Renal cortex interstitium (tissue), 11 donors: ENCODE measurements at regions not wholly inside any gene's neighbourhood (a gene's known extent, or its start where the extent isn't known, plus 50 kb on each side); places are given as distances from the start of the nearest gene placed in this dataset.

Experiments used
- DNase-seq, 11 donors: peaks; one replicate each; pipeline ENCODE4 v3.0.0-alpha.2; 2013; ENCODE audit warnings: low read depth in 9 of 11, low spot score in 4 of 11; ENCODE audit errors: extremely low read depth in 1 of 11

DNA sequence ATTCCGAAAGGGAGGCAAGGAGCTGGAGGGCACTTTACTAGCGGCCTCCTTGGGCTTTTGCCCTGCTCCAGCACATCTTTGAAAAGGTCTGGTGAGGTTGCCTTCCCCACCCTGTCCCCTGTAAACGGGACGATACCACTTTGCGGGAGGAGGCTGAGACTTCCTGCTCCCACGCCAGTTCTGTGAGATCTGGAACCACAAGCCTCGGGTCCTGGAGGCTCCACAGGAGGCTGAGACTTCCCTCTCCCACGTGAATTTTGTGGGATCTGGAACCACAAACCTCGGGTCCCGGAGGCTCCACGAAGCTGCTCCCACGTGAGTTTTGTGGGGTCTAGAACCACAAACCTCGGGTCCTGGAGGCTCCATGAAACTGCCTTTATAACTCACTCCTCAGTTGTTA is 209.3 kb downstream of the DLL1 start:
- DNase-seq: no peak

DNA sequence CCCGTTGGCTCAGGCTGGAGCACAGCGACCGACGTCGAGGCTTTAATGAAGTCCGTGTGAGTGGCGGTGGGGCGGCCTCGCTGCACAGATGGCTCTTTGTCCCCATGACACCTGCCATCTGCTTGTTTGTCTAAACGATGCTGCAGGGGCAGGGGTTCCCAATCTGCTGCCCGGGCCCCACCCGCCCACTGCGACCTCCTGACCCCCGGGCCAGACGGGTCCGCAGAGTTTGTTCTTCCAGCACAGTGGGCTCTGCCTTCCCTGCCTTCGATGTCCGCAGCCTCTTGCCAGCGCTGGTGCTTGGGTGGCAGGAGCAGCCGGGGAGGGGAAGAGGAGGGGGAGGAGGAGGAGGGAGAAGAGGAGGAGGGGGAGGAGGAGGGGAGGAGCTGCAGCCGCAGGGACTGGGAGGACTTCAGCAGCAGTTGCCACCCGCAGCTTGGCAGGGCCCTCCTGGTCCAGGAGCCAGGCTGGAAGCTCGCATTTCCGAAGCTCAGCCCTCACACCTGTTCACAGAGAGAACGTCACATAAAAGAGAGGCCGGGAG is 210.0 kb downstream of the DLL1 start:
- no peak for DNase-seq

DNA sequence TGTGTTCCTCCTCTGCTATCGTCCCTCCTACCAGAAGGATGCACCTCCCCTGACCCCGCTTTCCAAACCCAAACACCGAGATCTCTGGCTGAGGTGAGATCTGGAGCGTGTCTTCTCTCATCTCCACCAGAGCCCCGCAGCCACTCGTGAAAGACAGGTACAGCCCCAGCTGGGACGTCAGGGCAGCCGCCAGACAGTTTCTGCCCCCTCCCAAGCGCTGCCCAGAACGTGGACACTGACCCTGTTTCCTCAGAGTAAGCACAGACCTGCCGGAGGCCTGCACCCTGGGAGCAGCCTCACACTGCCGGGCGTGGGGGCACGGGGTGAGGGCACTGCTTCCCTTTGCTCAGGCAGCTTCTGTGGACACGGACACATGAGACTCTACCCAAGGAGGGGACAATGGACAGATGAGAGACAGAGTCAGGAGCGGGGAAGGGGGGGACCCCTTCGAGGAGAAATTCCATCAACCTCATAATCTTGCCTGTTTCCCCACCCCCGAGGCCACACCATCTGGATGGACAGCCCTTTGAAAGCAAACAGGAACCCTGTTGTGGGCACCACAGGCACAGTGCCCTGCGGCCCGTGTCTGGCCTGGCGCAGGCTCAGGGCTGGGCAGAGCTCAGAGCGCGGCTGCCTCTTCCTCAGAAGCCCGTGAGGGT is 210.6 kb downstream of the DLL1 start:
- DNase-seq: no peak

DNA sequence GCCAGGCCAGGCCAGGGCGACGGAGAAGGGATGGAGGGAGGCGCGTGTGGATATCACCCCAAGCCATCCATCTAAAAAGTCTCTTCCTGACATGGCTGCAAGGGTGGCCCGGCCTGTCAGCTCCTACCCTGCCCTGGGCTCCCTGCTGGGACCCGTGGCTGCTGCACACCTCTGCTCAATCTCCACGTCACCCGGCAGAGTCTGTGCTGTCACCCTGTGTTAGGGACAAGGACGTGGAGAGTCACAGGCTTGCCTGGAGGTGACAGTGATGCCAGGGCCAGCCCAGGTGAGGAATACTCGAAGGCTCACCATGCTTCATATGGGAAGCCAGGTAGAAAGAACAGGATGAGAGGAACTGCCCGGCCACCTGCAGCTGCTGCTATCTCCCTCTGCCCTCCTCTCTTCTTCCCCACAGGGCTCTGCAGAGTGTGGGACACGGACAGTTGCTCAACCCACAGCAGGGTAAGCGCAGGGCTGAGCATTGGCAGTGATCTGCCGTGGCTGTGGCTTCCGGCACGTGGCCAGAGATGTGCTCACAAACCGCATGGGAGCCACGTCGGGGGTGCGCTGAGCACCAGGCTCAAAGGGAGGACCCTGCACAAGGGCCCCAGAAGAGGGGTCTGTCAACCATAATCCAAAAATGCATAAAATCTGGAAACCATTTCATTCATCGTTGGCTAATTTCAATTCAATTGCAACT is 214.3 kb downstream of the DLL1 start:
- DNase-seq: no peak

DNA sequence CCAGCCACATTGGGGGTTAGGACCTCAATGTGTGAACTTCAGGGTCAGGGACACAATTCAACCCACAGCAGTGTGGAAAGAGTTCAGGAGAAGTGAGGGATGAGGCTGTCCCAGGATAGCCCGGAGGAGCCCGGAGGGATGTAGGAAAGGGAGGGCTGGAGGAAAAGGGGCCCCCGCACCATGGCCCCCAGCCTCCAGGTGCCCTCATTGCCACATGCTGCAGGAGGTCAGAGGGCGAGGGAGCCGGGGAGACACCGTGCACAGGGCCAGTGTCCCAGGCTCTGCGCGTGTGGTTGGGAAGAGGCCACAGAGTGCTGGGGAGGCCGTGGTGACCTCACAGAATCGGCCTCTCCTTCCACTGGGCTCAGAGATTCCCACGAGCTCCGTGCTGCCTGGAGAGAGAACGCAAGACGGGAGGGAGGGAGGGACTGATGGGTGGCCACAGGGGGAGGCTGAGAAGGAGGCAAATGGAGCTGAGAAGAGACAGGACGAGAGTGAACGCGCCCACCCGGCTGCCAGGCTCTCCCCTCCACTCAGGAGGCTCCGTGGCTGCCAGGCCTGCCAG is 215.1 kb downstream of the DLL1 start:
- DNase-seq: no peak

DNA sequence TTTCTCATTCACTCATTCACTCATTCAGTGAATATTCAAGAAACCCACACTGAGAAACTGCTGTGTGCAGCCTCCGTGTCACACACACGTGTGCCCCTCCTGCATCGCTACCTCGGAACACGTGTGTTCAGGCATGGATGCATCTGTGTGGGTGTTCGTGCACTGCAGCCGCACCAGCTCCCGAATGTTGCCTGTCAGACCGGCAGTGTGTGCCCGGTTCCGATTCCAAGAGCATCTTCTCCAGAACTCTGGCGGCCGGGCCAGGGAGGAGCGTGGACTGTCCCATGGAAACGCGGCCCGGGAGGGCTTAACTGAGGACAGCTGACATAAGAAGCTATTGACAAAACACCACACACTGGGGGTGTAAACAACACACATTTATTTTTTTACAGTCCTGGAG is 216.0 kb downstream of the DLL1 start:
- DNase-seq: no peak

DNA sequence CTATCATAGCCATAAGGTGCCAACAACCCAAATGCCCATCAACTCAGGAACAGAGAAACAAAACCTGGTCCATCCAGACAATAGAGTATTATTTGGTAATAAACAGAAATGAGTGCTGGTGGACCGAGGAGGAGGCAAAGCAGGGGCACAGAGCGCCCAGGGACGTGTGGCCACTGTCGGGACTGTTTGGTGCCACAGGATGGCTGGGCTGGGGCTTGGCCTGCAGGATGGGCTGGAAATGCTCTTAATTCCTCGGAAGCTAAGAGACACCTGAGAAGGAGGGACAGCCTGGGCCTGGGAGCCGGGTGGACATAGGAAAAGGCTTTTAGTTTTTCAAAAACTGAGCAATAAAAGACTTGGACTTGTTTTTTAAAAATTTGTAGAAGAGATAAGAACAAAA is 216.4 kb downstream of the DLL1 start:
- no peak for DNase-seq

DNA sequence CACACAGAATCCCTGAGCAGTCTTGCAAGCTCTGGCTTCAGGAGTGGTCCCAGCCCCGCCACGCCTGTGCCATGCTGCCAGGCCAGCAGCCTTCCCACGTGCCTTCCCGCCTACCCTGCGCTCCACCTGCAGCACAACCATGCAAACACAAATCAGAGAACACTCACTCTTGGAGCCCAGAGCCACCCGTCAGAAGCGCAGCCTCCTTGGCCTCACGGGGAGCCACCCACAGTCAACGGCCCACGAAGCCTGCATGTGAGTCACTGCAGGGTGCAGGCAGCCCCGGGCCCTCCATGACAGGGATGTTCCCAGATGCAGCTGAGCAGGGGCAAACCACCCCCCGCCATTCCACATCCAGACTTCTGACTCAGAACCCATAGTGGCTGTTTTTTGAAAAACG is 217.0 kb downstream of the DLL1 start:
- DNase-seq: no peak

DNA sequence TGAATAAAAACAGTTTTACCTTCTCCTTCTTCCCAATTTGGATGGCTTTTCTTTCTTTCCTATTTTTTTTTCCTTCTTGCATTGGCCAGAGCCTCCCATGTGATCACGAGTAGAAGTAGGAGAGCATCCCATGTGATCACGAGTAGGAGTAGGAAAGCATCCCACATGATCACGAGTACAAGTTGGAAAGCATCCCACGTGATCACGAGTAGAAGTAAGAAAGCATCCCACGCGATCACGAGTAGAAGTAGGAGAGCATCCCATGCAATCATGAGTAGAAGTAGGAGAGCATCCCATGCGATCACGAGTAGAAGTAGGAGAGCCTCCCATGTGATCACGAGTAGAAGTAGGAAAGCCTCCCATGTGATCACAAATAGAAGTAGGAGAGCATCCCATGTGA is 218.6 kb downstream of the DLL1 start:
- no peak for DNase-seq

DNA sequence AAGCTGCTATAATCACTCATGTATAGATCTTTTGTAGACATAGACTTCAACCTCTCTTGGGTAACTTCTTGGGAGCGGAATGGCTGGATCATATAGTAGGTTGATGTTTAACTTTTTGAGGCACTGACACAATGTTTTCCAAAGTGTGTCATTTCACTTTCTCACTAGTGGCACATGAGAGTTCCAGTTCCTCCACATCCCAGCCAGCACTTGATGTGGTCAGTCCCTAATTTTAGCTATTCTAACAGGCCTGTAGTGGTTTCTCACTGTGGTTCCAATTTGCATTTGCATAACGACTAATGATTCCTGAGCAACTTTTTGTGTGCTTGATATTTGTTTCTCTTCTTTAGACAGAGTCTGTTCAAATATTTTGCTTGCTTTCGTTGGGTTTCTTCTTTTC is 221.3 kb downstream of the DLL1 start:
- DNase-seq: no peak

DNA sequence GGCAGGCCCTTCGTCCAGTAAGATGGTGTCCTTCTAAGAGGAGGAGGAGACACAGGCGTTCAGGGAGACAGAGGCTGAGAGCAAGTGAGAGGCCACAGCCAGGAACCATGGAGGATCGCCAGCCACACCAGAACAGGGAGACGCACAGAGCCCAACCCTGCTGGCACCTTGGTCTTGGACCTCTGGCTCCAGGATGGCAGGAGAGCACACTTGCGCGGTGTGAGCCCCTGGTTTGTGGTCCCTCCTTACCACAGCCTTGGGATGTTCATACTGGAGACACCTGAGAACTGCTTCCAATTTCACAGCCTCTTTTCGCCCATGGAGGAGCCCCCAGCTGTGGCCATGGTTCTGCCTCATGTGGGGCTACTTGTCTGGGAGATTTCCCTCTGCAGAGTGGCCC is 222.4 kb downstream of the DLL1 start:
- no peak for DNase-seq

DNA sequence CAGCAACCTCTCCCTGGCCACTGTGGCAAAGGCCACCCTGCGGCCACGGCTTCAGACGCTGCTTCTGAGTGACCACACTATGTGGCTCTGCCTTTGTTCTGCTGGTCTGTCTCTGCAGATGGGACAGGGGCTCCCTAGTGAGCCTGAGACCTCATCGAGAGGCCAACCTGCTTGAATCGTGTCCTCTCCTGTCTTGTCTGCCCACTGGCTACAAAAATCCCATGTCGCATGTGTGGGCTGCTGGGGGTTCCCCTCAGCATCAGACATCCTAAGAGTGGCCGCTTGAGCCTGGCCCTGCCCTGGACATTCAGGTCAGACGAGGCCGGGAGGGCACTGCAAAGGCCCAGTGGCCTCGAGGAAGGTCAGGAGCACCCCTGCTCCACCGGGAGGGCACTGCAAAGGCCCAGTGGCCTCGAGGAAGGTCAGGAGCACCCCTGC is 222.9 kb downstream of the DLL1 start:
- DNase-seq: no peak

DNA sequence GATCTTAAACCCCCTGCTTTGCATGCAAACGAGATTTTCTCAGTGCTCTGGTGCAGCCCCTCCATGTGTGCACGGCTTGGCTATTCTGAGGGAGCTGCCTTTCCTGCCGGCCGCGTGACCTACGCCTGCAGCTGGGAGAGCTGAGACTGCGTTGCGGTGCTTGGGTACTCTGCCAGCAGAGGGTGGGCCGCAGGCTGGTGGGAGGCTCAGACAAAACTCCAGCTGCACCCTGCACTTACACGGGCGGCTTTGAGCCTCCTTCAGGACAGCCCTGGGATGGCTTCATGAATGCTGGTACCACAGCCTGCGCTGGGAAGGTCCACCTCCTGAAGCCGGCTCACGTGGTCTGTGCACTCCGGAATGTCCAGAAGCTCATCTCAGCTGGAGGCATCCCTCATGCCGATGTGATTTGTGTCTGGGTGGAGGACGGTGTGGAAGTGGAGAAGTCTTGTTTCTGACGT is 223.7 kb downstream of the DLL1 start:
- peak in 1 of 11 donors; percentile 22 for DNase-seq

DNA sequence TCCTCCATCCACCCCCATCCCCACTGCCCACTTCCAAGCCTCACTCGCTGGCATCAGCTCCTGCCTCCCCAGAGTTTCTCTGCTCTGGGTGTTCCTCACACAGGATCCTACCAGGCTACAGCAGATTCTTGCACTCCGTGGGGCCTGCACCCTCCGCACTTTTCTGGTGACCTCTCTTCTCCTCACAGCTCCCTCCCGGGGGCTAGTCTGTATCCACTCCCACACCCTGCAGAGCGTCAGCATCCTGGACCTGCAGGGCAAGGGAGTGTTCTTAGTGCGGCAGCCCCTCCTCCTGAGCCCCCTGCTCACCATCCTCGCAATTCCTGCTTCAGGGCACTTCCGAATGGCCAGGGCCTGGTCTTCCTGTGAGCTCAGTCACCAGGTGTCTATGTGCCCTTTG is 224.2 kb downstream of the DLL1 start:
- DNase-seq: no peak

DNA sequence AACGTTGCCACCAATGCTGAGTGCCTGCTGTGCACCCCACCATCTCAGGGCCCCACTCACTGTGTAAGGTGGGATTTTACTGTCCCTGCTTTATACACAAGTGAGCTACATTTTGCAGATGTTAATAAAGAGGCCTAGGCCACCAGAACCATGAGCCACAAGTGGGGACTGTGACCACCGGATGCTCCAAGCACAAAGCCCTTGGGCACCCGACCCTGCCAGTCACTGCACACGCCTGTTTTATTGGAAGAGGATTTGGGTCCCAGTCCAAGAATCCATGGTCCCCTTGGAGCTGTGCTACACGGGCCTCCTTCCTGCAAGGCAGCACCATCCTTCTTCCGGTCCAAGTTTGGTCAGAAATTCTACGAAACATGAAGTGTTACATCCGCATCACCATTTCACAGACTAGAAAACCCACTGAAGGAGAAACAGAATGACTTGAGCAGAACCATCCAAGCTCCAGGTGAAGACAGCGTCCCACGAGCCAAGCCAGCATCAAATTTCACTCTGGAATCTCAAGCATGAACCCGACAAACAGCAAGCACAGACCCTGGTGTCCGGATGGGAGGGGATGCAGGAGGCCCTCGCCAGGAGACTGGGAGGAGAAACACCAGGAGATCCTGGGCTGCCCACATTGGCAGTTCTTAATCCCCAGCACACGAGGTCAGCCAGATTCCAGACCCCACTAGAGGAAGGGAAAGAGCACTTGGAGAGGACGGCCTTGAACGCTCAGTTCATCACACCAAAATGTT is 226.9 kb downstream of the DLL1 start:
- DNase-seq: peak in 2 of 11 donors; percentile 31 to 58

DNA sequence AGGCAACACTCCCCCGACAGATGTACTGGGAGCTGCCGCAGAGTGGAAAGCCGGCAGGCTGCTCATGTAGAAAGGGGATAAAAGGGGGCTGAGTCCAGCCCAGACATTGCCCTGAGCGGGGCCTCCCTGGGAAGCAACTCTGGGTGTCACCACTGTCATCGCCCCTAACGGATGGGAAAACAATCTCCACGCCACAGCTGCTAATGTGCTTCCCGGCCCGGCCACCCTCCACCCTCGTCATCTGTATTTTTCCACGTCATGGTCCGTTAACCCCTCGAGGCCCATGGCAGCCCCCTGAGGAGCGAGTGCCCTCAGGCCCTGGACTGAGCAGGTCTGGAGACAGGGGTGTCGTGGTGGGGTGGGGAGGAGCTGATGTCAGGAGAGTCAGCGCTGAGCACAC is 227.4 kb downstream of the DLL1 start:
- no peak for DNase-seq

DNA sequence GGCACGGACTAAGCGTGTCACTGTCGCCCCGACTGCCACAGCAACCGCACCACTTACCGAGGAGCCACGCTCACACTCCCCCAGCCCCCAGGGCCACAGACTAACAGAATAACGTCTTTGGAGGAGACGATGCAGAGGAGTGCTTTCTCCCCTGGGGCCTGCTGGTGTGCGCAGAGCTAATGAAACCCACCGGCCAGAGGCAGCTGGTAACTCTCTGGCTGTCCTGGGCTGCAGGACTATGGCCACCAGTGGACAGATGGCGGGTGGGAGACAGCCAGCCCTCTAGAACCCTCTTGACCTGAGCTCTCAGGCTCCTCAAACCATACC is 228.0 kb downstream of the DLL1 start:
- DNase-seq: no peak

DNA sequence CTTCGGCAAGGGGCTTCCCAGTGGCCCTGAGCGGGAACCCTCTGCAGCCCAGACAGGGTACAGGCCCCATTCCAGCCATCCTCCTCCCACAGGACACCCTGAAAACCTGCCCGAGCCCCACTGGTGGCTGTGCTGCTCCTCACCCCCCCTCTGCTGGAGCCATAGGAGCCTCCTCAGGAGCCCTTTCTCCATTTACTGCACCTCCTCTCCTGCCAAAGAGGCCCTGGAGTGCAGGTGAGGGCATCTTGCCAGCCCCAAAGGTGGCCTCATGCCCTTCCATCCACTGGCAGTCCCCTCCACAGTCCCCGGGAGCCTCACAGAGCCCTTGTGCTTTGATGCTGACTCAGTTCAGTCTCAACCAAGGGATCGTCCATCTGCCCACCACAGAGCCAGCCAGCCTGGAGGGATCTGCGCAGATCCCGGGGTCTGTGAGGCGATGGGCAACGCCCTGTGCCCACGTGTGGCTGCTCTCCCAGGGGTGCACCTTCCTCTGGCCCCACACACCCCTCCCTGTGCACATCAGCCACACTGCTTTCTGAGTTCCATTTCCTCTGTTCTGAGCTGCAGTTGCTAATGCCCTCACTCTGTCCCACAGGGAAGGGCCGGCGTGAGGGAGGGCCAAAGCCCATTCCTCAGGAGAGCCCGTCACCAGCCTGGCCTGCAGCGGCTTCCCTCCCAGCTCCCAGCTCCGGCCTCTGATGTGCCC is 228.5 kb downstream of the DLL1 start:
- DNase-seq: no peak

DNA sequence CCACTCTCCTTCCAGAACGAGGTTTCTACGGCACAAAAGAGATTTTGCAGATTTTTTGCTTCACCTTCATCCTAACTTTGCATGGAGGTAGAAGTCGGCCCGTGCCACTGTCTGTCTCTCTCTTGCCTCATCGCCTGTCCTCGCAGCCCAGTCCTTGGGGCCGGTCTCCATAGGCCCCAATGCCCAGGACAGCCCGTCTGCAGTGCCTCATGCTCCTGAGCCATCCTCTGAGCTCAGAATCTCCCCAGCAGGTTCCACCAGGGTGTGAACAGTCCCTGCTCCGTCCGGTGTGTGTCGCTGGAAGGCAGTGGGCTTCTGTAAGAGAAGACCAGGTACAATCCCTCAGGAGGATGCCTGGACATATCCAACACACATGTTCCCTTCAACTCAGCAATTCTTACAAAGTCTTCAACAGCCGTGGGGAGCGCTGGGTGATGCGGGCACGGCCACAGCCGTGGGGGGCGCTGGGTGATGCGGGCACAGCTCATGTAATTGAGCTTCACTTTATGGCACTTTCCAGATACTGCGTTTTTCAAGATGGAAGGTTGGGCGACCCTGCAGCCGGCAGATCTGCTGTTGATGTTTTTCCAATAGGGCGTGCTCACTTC is 231.9 kb downstream of the DLL1 start:
- no peak for DNase-seq
